GM12873 (cell line): ENCODE measurements at regions not wholly inside any gene's neighbourhood (a gene's known extent, or its start where the extent isn't known, plus 50 kb on each side); places are given as distances from the start of the nearest gene placed in this dataset.

Experiments used
- CTCF ChIP-seq: IDR thresholded peaks from 2 replicates; pipeline ENCODE4 v1.5.1; 2012; ENCODE audit warnings: low read depth, mild to moderate bottlenecking, moderate library complexity, low read length, control low read depth; ENCODE audit not compliant: insufficient read depth; ENCODE audit errors: missing control alignments

GRCh38 chr13:91178099-91178498 is 169.4 kb upstream of the MIR17HG start:
- no peak for TF ChIP-seq CTCF

DNA sequence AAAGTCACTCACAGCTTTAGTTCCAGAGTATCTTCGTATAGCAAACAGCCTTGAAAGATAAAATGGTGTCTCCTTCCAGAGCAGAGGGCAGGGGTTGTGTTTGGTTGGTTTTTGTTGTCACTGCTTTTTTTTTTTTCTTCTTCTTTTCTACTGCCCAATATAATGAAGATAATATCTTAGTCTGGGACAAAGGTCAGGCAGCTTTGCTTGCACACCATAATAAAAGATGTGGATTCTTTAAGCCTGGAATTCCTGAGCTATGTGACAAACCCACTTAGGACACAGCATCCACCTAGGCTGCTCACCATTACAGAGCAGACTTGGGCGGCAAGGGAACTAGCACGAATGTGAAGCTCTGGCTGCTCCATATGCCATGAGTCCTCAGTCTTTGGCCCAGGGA is 165.6 kb upstream of the MIR17HG start:
- no peak for TF ChIP-seq CTCF

- TF ChIP-seq CTCF = no peak
Observed at GRCh38 chr13:91184244-91184926, 163.1 kb upstream of the MIR17HG start.

DNA sequence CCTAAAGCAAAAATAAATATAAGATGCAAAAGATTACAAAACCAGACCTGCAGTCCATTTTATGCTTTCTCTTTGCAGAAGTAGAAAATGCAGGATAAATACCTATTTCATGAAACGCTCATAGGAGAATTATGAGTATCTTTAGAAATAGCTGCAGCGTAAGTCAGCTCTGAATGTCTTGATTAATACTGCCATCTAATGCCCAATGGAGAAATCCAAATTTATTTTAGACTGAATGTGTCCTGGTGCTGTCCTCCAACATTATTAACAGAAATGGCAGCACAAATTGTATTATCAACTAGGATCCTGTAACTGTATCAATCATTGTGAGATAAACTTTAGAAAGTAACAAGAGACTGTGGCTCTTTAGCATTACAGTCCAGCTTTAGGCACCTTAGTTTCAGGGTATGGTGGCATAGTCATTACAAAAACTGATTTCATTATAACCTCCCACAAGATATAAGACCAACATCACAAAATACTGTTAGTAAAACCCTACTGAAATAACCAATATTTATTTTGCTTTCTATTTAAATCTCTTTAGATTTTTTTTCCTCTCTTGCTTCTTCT is 162.1 kb upstream of the MIR17HG start:
- no peak for TF ChIP-seq CTCF

DNA sequence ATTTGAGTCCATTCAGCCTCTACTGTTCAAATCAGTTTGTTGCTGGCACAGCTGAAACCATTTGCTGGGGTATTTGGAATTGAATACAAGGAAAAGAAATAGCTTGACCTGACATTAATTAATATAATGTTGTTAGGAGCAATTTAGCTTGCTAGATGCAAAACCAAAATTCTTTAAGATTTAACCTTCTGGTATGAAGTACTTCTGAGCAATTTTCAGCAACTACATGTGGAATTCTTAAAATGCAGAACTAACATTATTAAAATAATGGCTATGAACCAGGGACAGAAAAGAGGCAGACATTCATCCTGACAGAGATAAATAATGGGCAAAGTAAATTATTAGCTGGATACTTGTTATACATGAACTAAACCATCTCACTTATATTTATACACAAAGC is 160.0 kb upstream of the MIR17HG start:
- TF ChIP-seq CTCF = no peak

DNA sequence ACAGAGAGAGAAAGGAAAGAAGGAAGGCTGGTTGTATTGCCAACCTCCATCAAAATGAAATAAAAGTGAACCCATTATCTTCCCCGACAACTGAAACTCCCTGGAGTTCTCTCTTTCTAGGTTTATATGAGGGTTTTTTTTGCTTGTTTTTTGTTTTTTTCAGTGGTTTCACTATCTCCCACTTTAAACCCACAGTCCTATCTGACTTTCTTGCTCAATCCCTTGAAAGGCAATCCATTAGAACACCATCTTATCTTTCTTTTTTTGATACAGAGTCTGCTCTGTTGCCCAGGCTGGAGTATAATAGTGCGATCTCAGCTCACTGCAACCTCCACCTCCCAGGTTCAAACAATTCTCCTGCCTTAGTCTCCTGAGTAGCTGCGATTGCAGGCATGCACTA is 158.0 kb upstream of the MIR17HG start:
- no peak for TF ChIP-seq CTCF

DNA sequence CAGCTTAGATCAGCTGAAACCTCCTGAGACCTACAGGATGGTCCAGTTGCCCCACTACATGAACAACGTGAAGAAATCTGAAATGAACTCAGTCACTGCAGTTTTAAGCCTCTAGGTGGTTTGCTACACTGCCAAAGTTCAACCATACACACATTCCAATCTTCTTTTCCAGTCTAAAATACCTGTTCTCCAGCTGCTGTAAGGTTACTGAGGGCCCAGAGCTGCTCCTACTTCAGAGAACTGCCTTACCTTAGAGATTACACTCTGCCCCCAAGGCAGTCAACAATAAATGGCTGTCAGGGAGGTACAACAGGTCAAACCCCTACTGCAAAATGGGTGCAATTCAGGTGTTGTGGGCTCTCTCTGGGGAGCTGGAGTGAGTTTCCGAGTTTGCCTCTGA is 154.1 kb upstream of the MIR17HG start:
- no peak for TF ChIP-seq CTCF

DNA sequence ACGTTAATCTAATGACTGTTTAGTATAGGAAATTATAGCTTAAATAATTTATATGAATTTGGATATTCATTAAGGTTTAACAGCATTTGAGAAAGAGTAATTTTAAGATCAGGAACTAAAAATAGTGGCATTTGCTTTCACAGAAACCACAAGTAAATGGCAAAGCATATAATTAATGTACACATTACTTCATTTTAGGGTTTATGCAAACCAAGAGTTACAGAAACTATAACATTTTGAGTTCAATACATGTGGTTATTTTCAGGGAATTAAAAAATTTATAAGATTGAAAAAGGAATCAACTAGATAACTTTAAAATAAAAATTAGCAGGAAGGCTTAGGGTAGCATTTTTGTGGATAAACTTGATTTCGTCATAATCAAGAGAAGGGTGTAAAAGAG is 151.7 kb upstream of the MIR17HG start:
- no peak for TF ChIP-seq CTCF
